ENCODE measurements at regions not wholly inside any gene's neighbourhood (a gene's known extent, or its start where the extent isn't known, plus 50 kb on each side); places are given as distances from the start of the nearest gene placed in this dataset.
A peak's percentile ranks its signal among the peaks of the same experiment; 100 is the strongest.

DNA sequence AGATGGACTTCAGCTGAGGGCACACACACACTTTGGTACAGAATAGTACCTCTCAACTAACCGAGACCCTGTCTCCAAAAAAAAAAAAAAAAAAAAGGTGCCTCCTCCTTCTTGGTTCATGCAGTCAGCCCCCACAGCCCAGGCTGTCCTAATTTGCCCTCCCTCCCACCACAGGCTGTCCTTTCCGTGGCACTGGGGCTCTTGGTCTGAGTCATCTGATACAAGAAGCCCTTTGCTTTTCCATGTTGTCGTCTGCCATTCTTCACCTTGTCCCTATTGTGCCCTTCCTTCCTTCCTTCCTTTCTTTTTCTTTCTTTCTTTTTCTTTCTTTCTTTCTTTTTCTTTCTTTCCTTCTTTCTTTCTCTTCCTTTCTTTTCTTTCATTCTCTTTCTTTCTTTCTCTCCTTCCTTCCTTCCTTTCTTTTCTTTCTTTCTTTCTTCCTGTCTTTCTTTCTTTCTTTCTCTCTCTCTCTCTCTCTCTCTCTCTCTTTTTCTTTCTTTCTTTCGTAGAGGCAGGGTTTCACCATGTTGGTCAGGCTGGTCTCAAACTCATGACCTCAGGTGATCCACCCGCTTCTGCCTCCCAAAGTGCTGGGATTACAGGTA is 96.0 kb upstream of the IKZF1 start:
- Mint-ChIP-seq H3K27me3 (ENCODE audit: low read depth) (peaks cover 3% of the 10 kb centered on the region), H3K9me3 (no peaks in the 10 kb centered on the region), H3K4me1 (peaks cover 6% of the 10 kb centered on the region)

DNA sequence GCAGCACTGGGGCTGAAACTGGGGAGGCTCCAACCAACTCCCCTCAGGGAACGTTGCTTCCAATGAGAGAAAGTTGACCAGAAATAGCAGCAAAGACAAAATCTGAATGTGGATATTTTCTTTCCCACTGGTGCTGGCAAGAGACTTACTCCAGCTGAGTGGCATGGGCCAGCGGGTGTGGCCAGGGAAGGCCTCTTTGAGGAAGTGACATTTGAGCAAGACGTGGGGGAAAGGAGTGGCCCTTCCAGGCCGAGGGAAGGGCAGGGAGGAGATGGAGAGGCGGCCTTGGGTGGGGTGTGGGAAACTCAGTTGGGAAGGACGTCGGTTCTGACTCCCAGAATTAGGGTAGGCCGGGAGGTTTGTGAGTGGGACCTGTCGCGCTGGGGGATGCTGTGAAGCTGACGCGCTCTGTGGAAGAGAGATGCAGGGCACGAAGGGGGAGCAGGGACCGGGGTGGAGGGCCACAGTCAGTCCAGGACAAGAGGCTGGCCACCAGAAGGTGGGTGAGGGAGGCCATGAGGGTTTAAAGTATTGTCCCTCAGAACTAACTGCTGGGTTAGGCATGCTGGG is 96.7 kb upstream of the IKZF1 start:
- H3K27ac Mint-ChIP-seq: no peak overlapping the region
- peaks cover 6% of the 10 kb centered on the region for H3K4me1 Mint-ChIP-seq
- H3K4me3 Mint-ChIP-seq: no peak overlapping the region
- H3K36me3 Mint-ChIP-seq (ENCODE audit: low read depth): no peaks in the 10 kb centered on the region
- no peaks in the 10 kb centered on the region for H3K9me3 Mint-ChIP-seq
- H3K27me3 Mint-ChIP-seq (ENCODE audit: low read depth): peaks cover 3% of the 10 kb centered on the region
- TF ChIP-seq CTCF (IDR thresholded peaks at IDR 0.05; ENCODE audit: unreplicated experiment in 3 of 3): no peak

More for the DNA sequence above, 96.0 kb upstream of the IKZF1 start:
- no peaks in the 10 kb centered on the region for H3K36me3 Mint-ChIP-seq (ENCODE audit: low read depth)
- no peak overlapping the region for H3K4me3 Mint-ChIP-seq
- no peak for TF ChIP-seq CTCF (IDR thresholded peaks at IDR 0.05; ENCODE audit: unreplicated experiment in 3 of 3)
- no peak overlapping the region for H3K27ac Mint-ChIP-seq

GRCh38 chr7:50207251-50207564 is 97.3 kb upstream of the IKZF1 start:
- Mint-ChIP-seq H3K4me1 (peaks cover 6% of the 10 kb centered on the region), H3K4me3 (no peak overlapping the region), H3K27me3 (ENCODE audit: low read depth) (peaks cover 3% of the 10 kb centered on the region), H3K27ac (no peak overlapping the region), H3K36me3 (ENCODE audit: low read depth) (no peaks in the 10 kb centered on the region), H3K9me3 (no peaks in the 10 kb centered on the region)
- no peak for TF ChIP-seq CTCF (IDR thresholded peaks at IDR 0.05; ENCODE audit: unreplicated experiment in 3 of 3)

GRCh38 chr7:50206453-50207250 is 97.9 kb upstream of the IKZF1 start:
- no peaks in the 10 kb centered on the region for H3K36me3 Mint-ChIP-seq (ENCODE audit: low read depth)
- H3K4me1 Mint-ChIP-seq: peaks cover 6% of the 10 kb centered on the region
- H3K4me3 Mint-ChIP-seq: no peak overlapping the region
- H3K9me3 Mint-ChIP-seq: no peaks in the 10 kb centered on the region
- peaks cover 3% of the 10 kb centered on the region for H3K27me3 Mint-ChIP-seq (ENCODE audit: low read depth)
- TF ChIP-seq CTCF (IDR thresholded peaks at IDR 0.05; ENCODE audit: unreplicated experiment in 3 of 3): no peak
- H3K27ac Mint-ChIP-seq: no peak overlapping the region

DNA sequence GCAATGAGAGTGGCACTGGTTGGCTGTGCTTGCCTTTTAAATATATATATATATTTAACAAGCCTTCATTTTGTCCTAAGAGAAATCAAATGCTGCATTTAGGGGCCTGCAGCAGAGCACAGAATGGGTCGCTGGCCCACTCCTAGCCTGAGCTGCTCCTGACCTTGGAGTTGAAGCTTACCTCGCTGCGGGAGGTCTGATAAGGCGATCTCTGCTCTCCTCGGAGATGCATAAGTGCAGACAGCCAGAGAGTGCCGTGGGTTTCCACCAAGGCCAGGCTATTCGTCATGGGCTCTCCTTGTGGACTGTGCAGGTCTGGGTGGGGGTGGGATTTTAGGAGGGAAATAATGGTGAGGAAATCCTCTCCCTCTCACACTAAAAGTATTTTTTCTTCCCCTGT is 99.5 kb upstream of the IKZF1 start:
- Mint-ChIP-seq H3K4me3 (no peak overlapping the region), H3K4me1 (peaks cover 6% of the 10 kb centered on the region), H3K27ac (peak overlapping the region in 1 of 3 experiments; percentile 41), H3K27me3 (ENCODE audit: low read depth) (peaks cover 3% of the 10 kb centered on the region), H3K36me3 (ENCODE audit: low read depth) (no peaks in the 10 kb centered on the region), H3K9me3 (no peaks in the 10 kb centered on the region)
- no peak for TF ChIP-seq CTCF (IDR thresholded peaks at IDR 0.05; ENCODE audit: unreplicated experiment in 3 of 3)
